K562 (cell line): ENCODE measurements at regions not wholly inside any gene's neighbourhood (a gene's known extent, or its start where the extent isn't known, plus 50 kb on each side); places are given as distances from the start of the nearest gene placed in this dataset.

Experiments used
- ATAC-seq: fragments of 200-7000 bp; cut with Tn5 transposase; 3 replicates; pipeline ENCODE4 v1.9.1; 2020; ENCODE audit warnings: moderate library complexity
- BruUV-seq: library from RNA; stranded (reverse); fragments of 400-500 nt; replicated peaks from 2 replicates; lab custom pipeline; 2021; lab: Mats Ljungman, UMichigan
- CTCF ChIA-PET: fragments of 300-600 bp; formaldehyde crosslinking; extraction: SDS; loops from one replicate; lab custom pipeline; 2021; ENCODE audit warnings: low intra/inter-chr PET ratio; lab: Yijun Ruan, JAX
- POLR2A ChIA-PET: fragments of 300-600, 350-650 bp; sonication (Branson Sonifier 250); formaldehyde crosslinking; extraction: SDS; loops from one replicate; lab custom pipeline; 2021; ENCODE audit warnings: antibody characterized with exemption, inconsistent platforms; lab: Yijun Ruan, JAX
- DNase-seq, 4 experiments: peaks; one replicate each; pipeline versions ENCODE4 v3.0.0 to v3.0.0-alpha.2; 2011 to 2018; ENCODE audit warnings: low spot score in 3 of 4, mixed read lengths in 3 of 4; ENCODE audit errors: extremely low read depth in 1 of 4
- FAIRE-seq: peaks from 2 replicates; lab custom pipeline; 2011; peaks lifted over from hg19 to GRCh38; lab: Jason Lieb, UNC
- H2AFZ ChIP-seq: 2 replicates; pipeline ENCODE4 v1.6.0; 2011; ENCODE audit warnings: low read depth, low read length, control low read depth, inconsistent platforms
- H3K27ac ChIP-seq: fragments of 200-600 bp; 3 replicates; pipeline ENCODE4 v1.8.0; 2011; ENCODE audit warnings: low read depth, mild to moderate bottlenecking, control low read depth, inconsistent platforms, low read length, moderate library complexity, mixed read lengths; ENCODE audit errors: extremely low read depth
- H3K27me3 ChIP-seq, 2 experiments: fragments of 300-600 bp in 1 of 2; 2 replicates in 1 of 2; 3 replicates in 1 of 2; pipeline versions ENCODE4 v1.6.0 to v1.8.0; 2011; ENCODE audit warnings: inconsistent platforms in 2 of 2, low read length in 2 of 2, mild to moderate bottlenecking in 1 of 2, mixed read lengths in 1 of 2, moderate library complexity in 1 of 2; ENCODE audit not compliant: control insufficient read depth in 2 of 2, insufficient read depth in 2 of 2
- H3K36me3 ChIP-seq: fragments of 300-600 bp; 3 replicates; pipeline ENCODE4 v1.8.0; 2011; ENCODE audit warnings: mild to moderate bottlenecking, low read length, inconsistent platforms; ENCODE audit not compliant: control insufficient read depth, insufficient read depth
- H3K4me1 ChIP-seq, 2 experiments: fragments of 200-600 bp in 1 of 2; replicated peaks in 1 of 2; 2 replicates in 1 of 2; 3 replicates in 1 of 2; pipeline versions ENCODE4 v1.5.1 to v1.8.0; 2011; ENCODE audit warnings: inconsistent platforms in 2 of 2, low read length in 2 of 2, mild to moderate bottlenecking in 1 of 2, mixed read lengths in 1 of 2, moderate library complexity in 1 of 2; ENCODE audit not compliant: control insufficient read depth in 2 of 2, insufficient read depth in 2 of 2
- H3K4me2 ChIP-seq: 2 replicates; pipeline ENCODE4 v1.6.1; 2011; ENCODE audit warnings: low read length, control low read depth, inconsistent platforms, mixed read lengths; ENCODE audit not compliant: insufficient read depth
- H3K4me3 ChIP-seq: fragments of 200-600 bp; sonication (generic), shearing (Covaris generic); 2 replicates; pipeline ENCODE4 v1.5.1; 2016; ENCODE audit warnings: control low read depth, inconsistent platforms
- H3K79me2 ChIP-seq: fragments of 200-600 bp; 3 replicates; pipeline ENCODE4 v1.8.0; 2011; ENCODE audit warnings: low read length, inconsistent platforms; ENCODE audit not compliant: control insufficient read depth, insufficient read depth
- H3K9ac ChIP-seq, 2 experiments: 2 replicates each; pipeline versions ENCODE4 v1.6.0 to v1.6.1; 2011; ENCODE audit warnings: low read depth in 2 of 2, low read length in 2 of 2, control low read depth in 1 of 2, inconsistent platforms in 1 of 2, mild to moderate bottlenecking in 1 of 2, mixed read lengths in 1 of 2; ENCODE audit not compliant: insufficient read depth in 1 of 2
- H3K9me1 ChIP-seq: one replicate; pipeline ENCODE4 v1.6.0; 2011; ENCODE audit warnings: inconsistent platforms, mild to moderate bottlenecking, low read length, moderate library complexity; ENCODE audit not compliant: control insufficient read depth, insufficient read depth
- H3K9me3 ChIP-seq: replicated peaks from 2 replicates; pipeline ENCODE4 v1.5.1; 2011; ENCODE audit warnings: low read depth, low read length, inconsistent platforms; ENCODE audit not compliant: control insufficient read depth, insufficient read depth
- H4K20me1 ChIP-seq: replicated peaks from 2 replicates; pipeline ENCODE4 v1.6.1; 2011; ENCODE audit warnings: low read length, inconsistent platforms, mixed read lengths; ENCODE audit not compliant: control insufficient read depth, insufficient read depth
- ELF2 ChIP-seq: fragments of 250-450 bp; sonication (Bioruptor Pico); IDR thresholded peaks from 2 replicates; pipeline ENCODE4 v1.5.0; 2021; ENCODE audit warnings: mild to moderate bottlenecking
- ILF3 ChIP-seq: fragments of 450-650 bp; IDR thresholded peaks from 2 replicates; pipeline ENCODE4 v1.6.1; 2018; ENCODE audit warnings: antibody characterized with exemption, mild to moderate bottlenecking, moderate library complexity, borderline replicate concordance
- POLR3G ChIP-seq: IDR thresholded peaks from 2 replicates; pipeline ENCODE4 v1.6.1; 2011; ENCODE audit not compliant: insufficient read length, insufficient replicate concordance; ENCODE audit errors: extremely low read depth
- RAD21 ChIP-seq, 2 experiments: fragments of 250-450 bp in 1 of 2; fragments of 450-650 bp in 1 of 2; sonication (Bioruptor Pico) in 1 of 2; formaldehyde crosslinking in 1 of 2; IDR thresholded peaks in 1 of 2; conservative IDR thresholded peaks in 1 of 2; 2 replicates each; pipeline versions ENCODE4 v1.4.0 to v1.8.0; 2020 to 2022; ENCODE audit warnings: mild to moderate bottlenecking in 2 of 2, moderate library complexity in 1 of 2
- WGBS: fragments of 100-300 bp; shearing (Covaris generic); methylation state at CpG from one replicate; pipeline ENCODE4 v1.1.6; 2016; ENCODE audit warnings: low coverage, mixed read lengths; ENCODE audit not compliant: insufficient coverage; ENCODE audit errors: missing lambda C conversion rate; 5-methylcytosine and 5-hydroxymethylcytosine counted together
- in situ Hi-C: fragments of 300-500 bp; cut with MboI; formaldehyde crosslinking; loops from 4 replicates; pipeline ENCODE4 v1.15.0; 2018; ENCODE audit warnings: inconsistent platforms, mixed read lengths
- intact Hi-C: fragments of 100-400 bp; cut with micrococcal nuclease; formaldehyde crosslinking; loops from 2 replicates; pipeline ENCODE4 v1.14.2; 2022
- TF ChIP-seq, protein P1 (sequence below): fragments of 450-650 bp; formaldehyde crosslinking; IDR thresholded peaks from 2 replicates; pipeline ENCODE4 v1.4.0; 2020; ENCODE audit warnings: mild to moderate bottlenecking, mixed read lengths
- TF ChIP-seq, protein P2 (sequence below), 3 experiments: IDR thresholded peaks in 2 of 3; conservative IDR thresholded peaks in 1 of 3; 2 replicates each; pipeline ENCODE4 v1.5.1; 2011 to 2012; ENCODE audit warnings: low read length in 3 of 3, mild to moderate bottlenecking in 3 of 3, control low read depth in 2 of 3, improper control_type of control experiment in 1 of 3, inconsistent platforms in 1 of 3, low read depth in 1 of 3, mixed read lengths in 1 of 3, moderate library complexity in 1 of 3; ENCODE audit not compliant: insufficient read depth in 2 of 3
- TF ChIP-seq, protein P3 (sequence below): fragments of 250-450 bp; sonication (Bioruptor Pico); IDR thresholded peaks from 2 replicates; pipeline ENCODE4 v1.8.0; 2022; ENCODE audit warnings: inconsistent platforms

DNA sequence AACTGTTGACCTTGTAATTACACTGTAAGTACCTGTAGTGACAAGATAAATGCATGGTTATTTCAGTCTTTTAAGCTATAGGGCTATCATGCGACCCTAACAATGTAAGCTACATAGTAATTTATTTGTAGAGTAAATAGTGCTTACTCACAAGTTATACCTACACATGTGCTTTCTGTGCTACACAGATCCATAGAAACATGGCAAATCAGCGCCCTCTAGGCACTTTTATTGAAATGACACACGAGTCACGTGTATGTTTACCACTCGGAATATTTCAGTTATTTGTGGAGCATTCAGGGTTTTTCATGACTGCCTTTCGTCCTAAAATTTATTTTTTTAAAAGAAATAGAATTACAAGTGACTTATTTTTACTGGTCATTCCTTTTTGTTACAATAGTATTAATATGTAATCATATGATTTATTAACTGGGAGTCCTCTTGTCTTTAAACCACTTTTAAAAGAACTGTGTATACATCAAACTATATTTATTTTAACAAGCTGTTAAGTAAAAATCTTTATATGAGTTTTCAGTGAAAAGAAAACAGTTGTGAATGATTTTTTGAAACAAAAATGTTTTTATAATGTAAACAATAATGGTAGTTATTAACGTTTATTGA is 1242.3 kb upstream of the WWC1 start:
- H3K9me1 ChIP-seq: no peaks in the 10 kb centered on the region
- in situ Hi-C loops: no loop called here
- TF ChIP-seq, protein P1, sequence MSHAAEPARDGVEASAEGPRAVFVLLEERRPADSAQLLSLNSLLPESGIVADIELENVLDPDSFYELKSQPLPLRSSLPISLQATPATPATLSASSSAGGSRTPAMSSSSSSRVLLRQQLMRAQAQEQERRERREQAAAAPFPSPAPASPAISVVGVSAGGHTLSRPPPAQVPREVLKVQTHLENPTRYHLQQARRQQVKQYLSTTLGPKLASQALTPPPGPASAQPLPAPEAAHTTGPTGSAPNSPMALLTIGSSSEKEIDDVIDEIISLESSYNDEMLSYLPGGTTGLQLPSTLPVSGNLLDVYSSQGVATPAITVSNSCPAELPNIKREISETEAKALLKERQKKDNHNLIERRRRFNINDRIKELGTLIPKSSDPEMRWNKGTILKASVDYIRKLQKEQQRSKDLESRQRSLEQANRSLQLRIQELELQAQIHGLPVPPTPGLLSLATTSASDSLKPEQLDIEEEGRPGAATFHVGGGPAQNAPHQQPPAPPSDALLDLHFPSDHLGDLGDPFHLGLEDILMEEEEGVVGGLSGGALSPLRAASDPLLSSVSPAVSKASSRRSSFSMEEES (CRISPR knock-in tag): peak; percentile 10; the same call in 1 of the 2 replicates
- TF ChIP-seq, protein P2, sequence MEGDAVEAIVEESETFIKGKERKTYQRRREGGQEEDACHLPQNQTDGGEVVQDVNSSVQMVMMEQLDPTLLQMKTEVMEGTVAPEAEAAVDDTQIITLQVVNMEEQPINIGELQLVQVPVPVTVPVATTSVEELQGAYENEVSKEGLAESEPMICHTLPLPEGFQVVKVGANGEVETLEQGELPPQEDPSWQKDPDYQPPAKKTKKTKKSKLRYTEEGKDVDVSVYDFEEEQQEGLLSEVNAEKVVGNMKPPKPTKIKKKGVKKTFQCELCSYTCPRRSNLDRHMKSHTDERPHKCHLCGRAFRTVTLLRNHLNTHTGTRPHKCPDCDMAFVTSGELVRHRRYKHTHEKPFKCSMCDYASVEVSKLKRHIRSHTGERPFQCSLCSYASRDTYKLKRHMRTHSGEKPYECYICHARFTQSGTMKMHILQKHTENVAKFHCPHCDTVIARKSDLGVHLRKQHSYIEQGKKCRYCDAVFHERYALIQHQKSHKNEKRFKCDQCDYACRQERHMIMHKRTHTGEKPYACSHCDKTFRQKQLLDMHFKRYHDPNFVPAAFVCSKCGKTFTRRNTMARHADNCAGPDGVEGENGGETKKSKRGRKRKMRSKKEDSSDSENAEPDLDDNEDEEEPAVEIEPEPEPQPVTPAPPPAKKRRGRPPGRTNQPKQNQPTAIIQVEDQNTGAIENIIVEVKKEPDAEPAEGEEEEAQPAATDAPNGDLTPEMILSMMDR (IDR thresholded peaks at IDR 0.05 in 2 of 3, conservative IDR thresholded peaks at IDR 0.05 in 1 of 3; ENCODE audit: insufficient read depth in 2 of 3, low read depth in 1 of 3, low read length in 3 of 3): peak in 2 of 3 experiments; percentile 35 to 42; a peak in 3 of 6 replicates
- TF ChIP-seq ILF3 (no peak), RAD21 (CRISPR knock-in tag; conservative IDR thresholded peaks at IDR 0.05 in 1 of 2, IDR thresholded peaks at IDR 0.05 in 1 of 2) (peak in 1 of 2 experiments; percentile 38; a peak in 3 of 4 replicates), POLR3G (no peak), ELF2 (no peak)
- TF ChIP-seq, protein P3, sequence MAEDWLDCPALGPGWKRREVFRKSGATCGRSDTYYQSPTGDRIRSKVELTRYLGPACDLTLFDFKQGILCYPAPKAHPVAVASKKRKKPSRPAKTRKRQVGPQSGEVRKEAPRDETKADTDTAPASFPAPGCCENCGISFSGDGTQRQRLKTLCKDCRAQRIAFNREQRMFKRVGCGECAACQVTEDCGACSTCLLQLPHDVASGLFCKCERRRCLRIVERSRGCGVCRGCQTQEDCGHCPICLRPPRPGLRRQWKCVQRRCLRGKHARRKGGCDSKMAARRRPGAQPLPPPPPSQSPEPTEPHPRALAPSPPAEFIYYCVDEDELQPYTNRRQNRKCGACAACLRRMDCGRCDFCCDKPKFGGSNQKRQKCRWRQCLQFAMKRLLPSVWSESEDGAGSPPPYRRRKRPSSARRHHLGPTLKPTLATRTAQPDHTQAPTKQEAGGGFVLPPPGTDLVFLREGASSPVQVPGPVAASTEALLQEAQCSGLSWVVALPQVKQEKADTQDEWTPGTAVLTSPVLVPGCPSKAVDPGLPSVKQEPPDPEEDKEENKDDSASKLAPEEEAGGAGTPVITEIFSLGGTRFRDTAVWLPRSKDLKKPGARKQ (CRISPR knock-in tag): no peak
- TF ChIP-seq, all 486 proteins: peak for 3
- Histone ChIP-seq H3K79me2 (no peaks in the 10 kb centered on the region), H3K4me3 (no peak overlapping the region), H3K4me2 (no peak overlapping the region), H3K27ac (no peak overlapping the region), H3K4me1 (no peaks in the 10 kb centered on the region), H3K9ac (no peak overlapping the region), H4K20me1 (no peaks in the 10 kb centered on the region), H2AFZ (no peak overlapping the region), H3K27me3 (no peaks in the 10 kb centered on the region), H3K9me3 (no peaks in the 10 kb centered on the region; the same call in 1 of the 2 replicates), H3K36me3 (no peaks in the 10 kb centered on the region)
- DNase-seq: peak; percentile 5 to 29 (median 18)
- ATAC-seq: 0 out of 3 replicates have a peak, but pooled peaks have one; percentile 56
- WGBS: 0% methylated on average over 7 of the region's 7 CpGs
- FAIRE-seq: no peak
- intact Hi-C loops: no loop called here
- ChIA-PET CTCF (no interaction called here), POLR2A (no interaction called here)
- BruUV-seq: no TSS peak
